RWPE2 (cell line): ENCODE measurements at regions not wholly inside any gene's neighbourhood (a gene's known extent, or its start where the extent isn't known, plus 50 kb on each side); places are given as distances from the start of the nearest gene placed in this dataset.

Experiments used
- ATAC-seq: fragments of 200-7000 bp; cut with Tn5 transposase; 3 replicates; pipeline ENCODE4 v1.9.1; 2021; ENCODE audit warnings: low read depth
- DNase-seq: peaks from one replicate; pipeline ENCODE4 v3.0.0-alpha.2; 2020; ENCODE audit warnings: low spot score
- H3K27ac ChIP-seq: fragments of 450-650 bp; 2 replicates; pipeline ENCODE4 v1.5.1; 2017; ENCODE audit warnings: mild to moderate bottlenecking; ENCODE audit not compliant: poor library complexity, severe bottlenecking
- H3K27me3 ChIP-seq: fragments of 250-450 bp; sonication (Bioruptor Pico); 2 replicates; pipeline ENCODE4 v1.5.1; 2021; ENCODE audit warnings: mild to moderate bottlenecking, moderate library complexity; ENCODE audit not compliant: insufficient read depth, poor library complexity, severe bottlenecking
- H3K36me3 ChIP-seq: fragments of 250-450 bp; sonication (Bioruptor Pico); 2 replicates; pipeline ENCODE4 v1.5.1; 2020; ENCODE audit warnings: low read depth, mild to moderate bottlenecking, moderate library complexity
- H3K4me1 ChIP-seq: fragments of 250-450 bp; sonication (Bioruptor Pico); 2 replicates; pipeline ENCODE4 v1.5.1; 2021; ENCODE audit warnings: mild to moderate bottlenecking, moderate library complexity; ENCODE audit not compliant: insufficient read depth, poor library complexity, severe bottlenecking
- H3K4me3 ChIP-seq: fragments of 250-450 bp; sonication (Bioruptor Pico); 2 replicates; pipeline ENCODE4 v1.5.1; 2021; ENCODE audit warnings: mild to moderate bottlenecking, moderate library complexity; ENCODE audit not compliant: severe bottlenecking
- H3K9me3 ChIP-seq: fragments of 250-450 bp; sonication (Bioruptor Pico); 2 replicates; pipeline ENCODE4 v1.5.1; 2021; ENCODE audit warnings: mild to moderate bottlenecking, moderate library complexity; ENCODE audit not compliant: severe bottlenecking
- CTCF ChIP-seq: fragments of 450-650 bp; IDR thresholded peaks from one replicate; pipeline ENCODE4 v1.5.1; 2017; ENCODE audit warnings: mild to moderate bottlenecking, moderate library complexity; ENCODE audit not compliant: poor library complexity, severe bottlenecking

- no peaks in the 10 kb centered on the region for H3K4me1 ChIP-seq
- no peaks in the 10 kb centered on the region for H3K27me3 ChIP-seq
- no peaks in the 10 kb centered on the region for H3K9me3 ChIP-seq
- H3K27ac ChIP-seq = no peak overlapping the region
- DNase-seq (no peak), ATAC-seq (no peak)
- H3K36me3 ChIP-seq = no peaks in the 10 kb centered on the region
- no peak overlapping the region for H3K4me3 ChIP-seq
- TF ChIP-seq CTCF = no peak
Observed at GRCh38 chr14:80271389-80271788, 60.1 kb upstream of the DIO2 start.

GRCh38 chr14:80269353-80269925 is 58.1 kb upstream of the DIO2 start:
- Histone ChIP-seq H3K27me3 (no peaks in the 10 kb centered on the region), H3K4me1 (no peaks in the 10 kb centered on the region), H3K4me3 (no peak overlapping the region), H3K27ac (no peak overlapping the region), H3K9me3 (no peaks in the 10 kb centered on the region), H3K36me3 (no peaks in the 10 kb centered on the region)
- TF ChIP-seq CTCF = no peak
- no peak for DNase-seq
- peak; percentile 93 for ATAC-seq

GRCh38 chr14:80266930-80267329 is 55.6 kb upstream of the DIO2 start:
- Histone ChIP-seq H3K4me1 (no peaks in the 10 kb centered on the region), H3K27ac (no peak overlapping the region), H3K4me3 (no peak overlapping the region), H3K27me3 (no peaks in the 10 kb centered on the region), H3K36me3 (no peaks in the 10 kb centered on the region), H3K9me3 (no peaks in the 10 kb centered on the region)
- no peak for TF ChIP-seq CTCF
- DNase-seq (no peak), ATAC-seq (no peak)

- H3K36me3 ChIP-seq = no peaks in the 10 kb centered on the region
- DNase-seq = no peak
- no peaks in the 10 kb centered on the region for H3K9me3 ChIP-seq
- no peak for TF ChIP-seq CTCF
- no peak overlapping the region for H3K4me3 ChIP-seq
- H3K27ac ChIP-seq = no peak overlapping the region
- H3K27me3 ChIP-seq = no peaks in the 10 kb centered on the region
- no peak for ATAC-seq
- H3K4me1 ChIP-seq = no peaks in the 10 kb centered on the region
Observed at GRCh38 chr14:80264702-80265101, 53.4 kb upstream of the DIO2 start.
